ENCODE measurements at regions not wholly inside any gene's neighbourhood (a gene's known extent, or its start where the extent isn't known, plus 50 kb on each side); places are given as distances from the start of the nearest gene placed in this dataset.
"Not testable (repeated sequence)": the region's sequence is repeated elsewhere in the genome, so short reads cannot be mapped to it uniquely, and the experiment has no call there.

GRCh38 chr6:92126088-92126487, 1293.3 kb downstream of the EPHA7 start:
- no peak for ATAC-seq

- no peak for ATAC-seq
Measured at GRCh38 chr6:92125681-92126080, 1293.7 kb downstream of the EPHA7 start.

GRCh38 chr6:92124200-92124651, 1295.1 kb downstream of the EPHA7 start:
- no peak for ATAC-seq

- no peak for ATAC-seq
Measured at GRCh38 chr6:92122746-92123145, 1296.6 kb downstream of the EPHA7 start.

GRCh38 chr6:92121228-92121627, 1298.1 kb downstream of the EPHA7 start:
- ATAC-seq, result no peak

GRCh38 chr6:92117800-92118199, 1301.6 kb downstream of the EPHA7 start:
- ATAC-seq, result no peak

- no peak for ATAC-seq
Measured at GRCh38 chr6:92114797-92115196, 1304.6 kb downstream of the EPHA7 start.

GRCh38 chr6:92114091-92114675, 1305.2 kb downstream of the EPHA7 start:
- ATAC-seq, result no peak

GRCh38 chr6:92111386-92111785, 1308.0 kb downstream of the EPHA7 start:
- no peak for ATAC-seq

- ATAC-seq, result no peak
Measured at GRCh38 chr6:92110403-92110802, 1309.0 kb downstream of the EPHA7 start.

- no peak for ATAC-seq
Measured at GRCh38 chr6:92109956-92110355, 1309.4 kb downstream of the EPHA7 start.

GRCh38 chr6:92109256-92109655, 1310.1 kb downstream of the EPHA7 start:
- no peak for ATAC-seq

- ATAC-seq, result no peak
Measured at GRCh38 chr6:92086750-92087149, 1332.6 kb downstream of the EPHA7 start.

- not testable (repeated sequence) for ATAC-seq
Measured at GRCh38 chr6:92083914-92084313, 1335.4 kb downstream of the EPHA7 start.

GRCh38 chr6:92072387-92072786, 1347.0 kb downstream of the EPHA7 start:
- ATAC-seq, result no peak

GRCh38 chr6:92069781-92070180, 1349.6 kb downstream of the EPHA7 start:
- ATAC-seq, result no peak

- ATAC-seq, result no peak
Measured at GRCh38 chr6:92052513-92052912, 1366.8 kb downstream of the EPHA7 start.

GRCh38 chr6:92050216-92050615, 1369.1 kb downstream of the EPHA7 start:
- ATAC-seq, result no peak

GRCh38 chr6:92047860-92048259, 1371.5 kb downstream of the EPHA7 start:
- no peak for ATAC-seq

GRCh38 chr6:92047152-92047850, 1372.1 kb downstream of the EPHA7 start:
- no peak for ATAC-seq

- ATAC-seq, result no peak
Measured at GRCh38 chr6:92044312-92044711, 1375.0 kb downstream of the EPHA7 start.

GRCh38 chr6:92043777-92044176, 1375.6 kb downstream of the EPHA7 start:
- no peak for ATAC-seq

- ATAC-seq, result no peak
Measured at GRCh38 chr6:92026878-92027277, 1392.5 kb downstream of the EPHA7 start.

- no peak for ATAC-seq
Measured at GRCh38 chr6:92024881-92025280, 1394.5 kb downstream of the EPHA7 start.

- ATAC-seq, result no peak
Measured at GRCh38 chr6:92024110-92024509, 1395.2 kb downstream of the EPHA7 start.
